Epithelial cell of proximal tubule (primary cell): ENCODE measurements at regions not wholly inside any gene's neighbourhood (a gene's known extent, or its start where the extent isn't known, plus 50 kb on each side); places are given as distances from the start of the nearest gene placed in this dataset.

Experiments
- DNase-seq: peaks from one replicate; pipeline ENCODE4 v3.0.0-alpha.2; 2011; ENCODE audit warnings: low read depth
- H3K4me3 ChIP-seq: 2 replicates; pipeline ENCODE4 v1.5.1; 2011; ENCODE audit warnings: low read depth, mild to moderate bottlenecking, low read length
- CTCF ChIP-seq: conservative IDR thresholded peaks from 2 replicates; pipeline ENCODE4 v1.5.1; 2012; ENCODE audit warnings: low read depth, mild to moderate bottlenecking, low read length

DNA sequence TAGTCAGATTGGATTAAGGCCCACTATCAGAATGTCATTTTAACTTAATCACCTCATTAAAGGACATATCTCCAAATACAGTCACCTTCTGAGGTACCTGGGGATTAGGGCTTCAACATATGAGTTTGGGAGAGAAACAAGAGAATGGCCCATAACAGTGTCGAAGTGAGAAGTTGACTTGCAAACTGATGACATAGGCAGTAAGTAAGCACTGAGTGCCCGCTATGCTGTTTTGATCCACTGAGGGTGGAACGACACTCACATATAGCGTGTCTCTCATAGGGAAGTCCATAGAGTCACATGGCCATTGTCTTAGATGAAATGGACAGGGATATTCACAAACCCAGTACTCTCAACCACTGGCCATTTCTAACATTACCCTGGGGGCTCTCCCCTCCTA is 264.2 kb downstream of the SAMD5 start:
- no peak for TF ChIP-seq CTCF
- DNase-seq: no peak
- no peak overlapping the region for H3K4me3 ChIP-seq

DNA sequence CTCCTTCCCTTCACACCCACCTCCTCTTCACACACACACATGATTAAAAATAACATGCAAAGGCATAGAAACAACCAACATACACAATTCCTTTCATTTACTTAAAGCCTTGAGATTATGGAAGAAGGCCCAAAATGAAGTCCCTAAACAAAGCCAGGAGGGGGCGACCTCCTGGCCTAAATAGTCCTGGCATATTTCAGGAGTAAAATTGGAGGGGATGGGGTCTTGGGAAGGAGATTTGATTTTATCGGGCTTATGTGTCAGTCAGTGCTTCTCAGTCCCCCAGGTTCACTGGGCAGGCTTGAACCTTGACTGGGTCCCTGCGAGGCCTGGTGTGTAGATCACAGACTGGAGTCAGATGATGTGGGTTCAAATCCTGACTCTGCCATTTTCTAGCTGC is 266.4 kb downstream of the SAMD5 start:
- no peak for DNase-seq
- no peak overlapping the region for H3K4me3 ChIP-seq
- peak; percentile 45 for TF ChIP-seq CTCF

GRCh38 chr6:147776631-147777213 is 268.2 kb downstream of the SAMD5 start:
- no peak for TF ChIP-seq CTCF
- no peak overlapping the region for H3K4me3 ChIP-seq
- peak; percentile 52 for DNase-seq

DNA sequence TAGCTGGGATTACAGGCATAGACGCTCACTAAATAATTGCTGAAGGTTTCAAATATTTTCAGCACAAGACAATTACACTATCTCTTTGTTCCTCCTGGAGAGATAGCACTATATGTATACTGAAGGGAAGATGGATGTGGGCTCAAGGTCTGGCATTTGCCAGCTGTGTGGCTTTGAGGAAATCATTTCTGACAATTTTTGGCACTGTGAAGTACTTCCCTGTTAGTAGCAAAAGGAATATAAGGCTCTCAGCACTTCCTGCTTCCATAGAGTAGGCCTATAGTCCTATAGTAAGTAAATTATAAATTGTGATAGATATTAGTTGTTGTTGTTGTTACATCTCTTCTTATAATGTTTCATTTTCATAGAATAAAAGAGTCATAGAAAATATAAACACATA is 271.1 kb downstream of the SAMD5 start:
- DNase-seq: no peak
- H3K4me3 ChIP-seq: no peak overlapping the region
- no peak for TF ChIP-seq CTCF

DNA sequence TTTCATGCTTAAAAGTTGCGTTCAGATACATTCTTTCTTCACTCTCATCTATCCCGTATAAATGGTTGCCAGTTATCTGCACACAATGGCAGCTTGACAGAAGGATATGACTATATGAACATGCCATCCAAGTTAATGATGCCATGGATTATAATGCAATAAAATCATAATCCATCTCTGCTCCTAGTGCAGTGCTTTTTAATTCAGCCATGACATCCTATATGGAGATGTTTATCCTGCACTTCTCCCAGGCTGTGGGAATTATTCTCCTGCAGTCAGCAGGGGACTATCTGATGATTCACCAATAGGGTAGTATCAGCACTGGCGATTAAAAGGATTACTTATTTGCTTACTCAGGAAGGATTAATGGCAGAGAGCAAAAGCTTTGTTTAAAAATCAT is 273.8 kb downstream of the SAMD5 start:
- no peak for TF ChIP-seq CTCF
- no peak overlapping the region for H3K4me3 ChIP-seq
- peak; percentile 76 for DNase-seq

GRCh38 chr6:147784371-147784770 is 275.9 kb downstream of the SAMD5 start:
- H3K4me3 ChIP-seq: no peak overlapping the region
- DNase-seq: no peak
- TF ChIP-seq CTCF: no peak

DNA sequence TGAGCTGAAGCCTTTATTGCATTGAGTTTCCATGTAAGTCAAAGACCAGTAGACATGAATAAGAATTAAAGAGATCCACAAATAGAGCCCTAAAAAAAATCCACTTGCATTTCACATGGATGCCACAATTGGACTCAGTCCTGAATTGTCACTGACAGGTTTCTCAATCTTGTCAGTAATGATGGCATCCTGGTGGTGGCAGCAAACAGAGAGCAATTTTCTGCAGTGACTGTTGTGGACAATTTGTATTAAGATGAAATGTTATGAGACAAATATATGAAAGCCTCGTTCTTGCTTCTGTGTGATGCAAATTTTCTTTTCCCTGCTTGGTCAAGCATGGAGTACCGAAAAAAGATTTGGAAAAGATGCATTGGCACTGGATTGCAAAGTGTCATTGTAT is 278.9 kb downstream of the SAMD5 start:
- no peak overlapping the region for H3K4me3 ChIP-seq
- peak; percentile 29 for TF ChIP-seq CTCF
- DNase-seq: no peak
